NCI-H1105 treated with DMSO at 0.1 percent for 48 hours (cell line): ENCODE measurements at regions not wholly inside any gene's neighbourhood (a gene's known extent, or its start where the extent isn't known, plus 50 kb on each side); places are given as distances from the start of the nearest gene placed in this dataset.
"Not testable (repeated sequence)": the region's sequence is repeated elsewhere in the genome, so short reads cannot be mapped to it uniquely, and the experiment has no call there.

Source experiments
- DNase-seq: peaks from one replicate; lab custom pipeline; 2025; lab: John Stamatoyannopoulos, UW

GRCh38 chr4:111269439-111269838 lies 646.6 kb upstream of the PITX2 start:
- DNase-seq, result no peak

GRCh38 chr4:111274060-111274459 lies 651.2 kb upstream of the PITX2 start:
- DNase-seq, result no peak

- DNase-seq, result no peak
Observed at GRCh38 chr4:111274486-111274885, 651.6 kb upstream of the PITX2 start.

GRCh38 chr4:111281219-111281618 lies 658.3 kb upstream of the PITX2 start:
- DNase-seq, result no peak

- DNase-seq, result no peak
Observed at GRCh38 chr4:111282035-111282434, 659.2 kb upstream of the PITX2 start.

GRCh38 chr4:111283066-111283677 lies 660.3 kb upstream of the PITX2 start:
- DNase-seq, result no peak

GRCh38 chr4:111296466-111296865 lies 673.6 kb upstream of the PITX2 start:
- DNase-seq, result no peak

- no peak for DNase-seq
Observed at GRCh38 chr4:111303806-111304205, 680.9 kb upstream of the PITX2 start.

- DNase-seq, result no peak
Observed at GRCh38 chr4:111323496-111323895, 700.6 kb upstream of the PITX2 start.

- no peak for DNase-seq
Observed at GRCh38 chr4:111323916-111324315, 701.0 kb upstream of the PITX2 start.

GRCh38 chr4:111326450-111326849 lies 703.6 kb upstream of the PITX2 start:
- no peak for DNase-seq

GRCh38 chr4:111330786-111331185 lies 707.9 kb upstream of the PITX2 start:
- no peak for DNase-seq

- DNase-seq, result no peak
Observed at GRCh38 chr4:111334361-111334760, 711.5 kb upstream of the PITX2 start.

GRCh38 chr4:111337186-111337876 lies 714.5 kb upstream of the PITX2 start:
- DNase-seq, result peak; percentile 4

GRCh38 chr4:111359602-111360001 lies 736.7 kb upstream of the PITX2 start:
- DNase-seq, result no peak

GRCh38 chr4:111360906-111361305 lies 738.0 kb upstream of the PITX2 start:
- no peak for DNase-seq

GRCh38 chr4:111362941-111363361 lies 740.1 kb upstream of the PITX2 start:
- no peak for DNase-seq

GRCh38 chr4:111377880-111378279 lies 755.0 kb upstream of the PITX2 start:
- not testable (repeated sequence) for DNase-seq

GRCh38 chr4:111388561-111388960 lies 756.7 kb upstream of the FAM241A start:
- no peak for DNase-seq

GRCh38 chr4:111391829-111392228 lies 753.4 kb upstream of the FAM241A start:
- no peak for DNase-seq

GRCh38 chr4:111393781-111394180 lies 751.5 kb upstream of the FAM241A start:
- DNase-seq, result no peak

GRCh38 chr4:111398906-111399330 lies 746.3 kb upstream of the FAM241A start:
- DNase-seq, result no peak

- DNase-seq, result peak; percentile 22
Observed at GRCh38 chr4:111399623-111400022, 745.6 kb upstream of the FAM241A start.

GRCh38 chr4:111400741-111401140 lies 744.5 kb upstream of the FAM241A start:
- peak; percentile 81 for DNase-seq
